K562 (cell line): ENCODE measurements at regions not wholly inside any gene's neighbourhood (a gene's known extent, or its start where the extent isn't known, plus 50 kb on each side); places are given as distances from the start of the nearest gene placed in this dataset.
A peak's percentile ranks its signal among the peaks of the same experiment; 100 is the strongest.

Experiments used
- CBFA2T3 ChIP-seq: fragments of 450-650 bp; IDR thresholded peaks from 2 replicates; pipeline ENCODE4 v1.6.1; 2017
- CTCFL ChIP-seq: IDR thresholded peaks from 2 replicates; pipeline ENCODE4 v1.6.1; 2011; ENCODE audit warnings: borderline replicate concordance, low read depth, mild to moderate bottlenecking, moderate library complexity, low read length; ENCODE audit not compliant: insufficient read depth, poor library complexity, severe bottlenecking
- DEAF1 ChIP-seq: fragments of 450-650 bp; formaldehyde crosslinking; IDR thresholded peaks from 2 replicates; pipeline ENCODE4 v1.4.0; 2020; ENCODE audit warnings: mild to moderate bottlenecking, moderate library complexity
- NRF1 ChIP-seq, 2 experiments: fragments of 450-650 bp; IDR thresholded peaks in 1 of 2; conservative IDR thresholded peaks in 1 of 2; 2 replicates each; pipeline ENCODE4 v1.6.1; 2014; ENCODE audit warnings: mild to moderate bottlenecking in 2 of 2
- RB1 ChIP-seq: fragments of 450-650 bp; IDR thresholded peaks from 2 replicates; pipeline ENCODE4 v1.6.1; 2017; ENCODE audit warnings: low read depth, mild to moderate bottlenecking
- ZBTB7A ChIP-seq: IDR thresholded peaks from 2 replicates; pipeline ENCODE4 v1.6.1; 2011; ENCODE audit warnings: low read depth, mild to moderate bottlenecking, low read length, moderate library complexity, borderline replicate concordance; ENCODE audit not compliant: control insufficient read depth
- ZFP30 ChIP-seq: fragments of 250-450 bp; sonication (Bioruptor Pico); IDR thresholded peaks from 2 replicates; pipeline ENCODE4 v1.8.0; 2022; ENCODE audit warnings: moderate library complexity, mild to moderate bottlenecking, inconsistent platforms, borderline replicate concordance
- TF ChIP-seq, protein P1 (sequence below): fragments of 250-450 bp; sonication (Bioruptor Pico); IDR thresholded peaks from 2 replicates; pipeline ENCODE4 v1.5.0; 2020; ENCODE audit warnings: mild to moderate bottlenecking, borderline replicate concordance
- TF ChIP-seq, protein P2 (sequence below), 2 experiments: fragments of 450-650 bp in 1 of 2; sonication (generic) in 1 of 2; formaldehyde crosslinking in 1 of 2; IDR thresholded peaks; 2 replicates each; pipeline versions ENCODE4 v1.7.1 to v1.9.0; 2016 to 2022; ENCODE audit warnings: inconsistent platforms in 1 of 2, mild to moderate bottlenecking in 1 of 2, missing genetic modification reagents in 1 of 2

DNA sequence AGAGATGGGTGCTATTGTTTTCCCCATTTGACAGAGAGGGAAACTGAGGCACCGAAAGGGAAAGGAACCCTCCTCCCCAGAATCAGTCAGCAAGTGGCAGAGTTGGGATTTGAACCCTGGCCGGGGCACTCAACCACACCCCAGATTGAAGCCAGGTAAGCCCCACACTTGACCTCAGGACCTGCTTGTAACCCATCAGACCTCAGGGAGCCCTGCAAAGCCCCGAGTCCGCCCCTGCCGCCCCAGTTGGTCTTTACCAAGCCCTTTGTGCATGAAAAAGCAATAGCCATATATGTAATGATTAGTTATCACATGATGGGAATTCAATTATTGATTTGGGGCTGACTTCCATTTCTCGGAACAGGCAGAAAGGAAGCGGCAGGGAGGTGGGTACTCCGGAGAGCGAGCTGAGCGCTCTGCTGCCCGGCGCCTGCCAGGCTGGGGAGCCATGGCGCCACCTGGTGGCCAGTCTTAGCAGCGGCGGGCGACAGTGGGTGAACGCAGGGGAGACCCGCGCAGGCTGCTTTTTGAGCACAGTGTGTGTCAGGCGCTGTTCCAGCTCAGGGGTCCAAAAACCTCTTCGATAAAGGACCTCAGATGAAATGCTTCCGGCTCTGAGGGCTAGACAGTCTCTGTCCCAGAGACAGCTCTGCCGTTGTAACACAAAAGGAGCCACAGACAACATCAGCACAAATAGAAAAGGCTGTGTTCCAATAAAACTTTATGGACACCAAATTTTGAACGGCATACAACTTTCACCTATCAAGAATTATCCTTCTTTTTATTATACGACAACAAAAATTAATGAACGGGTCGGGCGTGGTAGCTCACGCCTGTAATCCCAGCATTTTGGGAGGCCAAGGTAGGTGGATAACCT, 82.9 kb upstream of the CACNA1A start (continued):
- peak; percentile 47 for TF ChIP-seq DEAF1 (CRISPR knock-in tag)
- TF ChIP-seq ZFP30 (CRISPR knock-in tag) = no peak
- TF ChIP-seq CBFA2T3 = no peak
- TF ChIP-seq NRF1 (conservative IDR thresholded peaks at IDR 0.05 in 1 of 2, IDR thresholded peaks at IDR 0.05 in 1 of 2) = peak; percentile 68 to 75
- TF ChIP-seq, protein P1, sequence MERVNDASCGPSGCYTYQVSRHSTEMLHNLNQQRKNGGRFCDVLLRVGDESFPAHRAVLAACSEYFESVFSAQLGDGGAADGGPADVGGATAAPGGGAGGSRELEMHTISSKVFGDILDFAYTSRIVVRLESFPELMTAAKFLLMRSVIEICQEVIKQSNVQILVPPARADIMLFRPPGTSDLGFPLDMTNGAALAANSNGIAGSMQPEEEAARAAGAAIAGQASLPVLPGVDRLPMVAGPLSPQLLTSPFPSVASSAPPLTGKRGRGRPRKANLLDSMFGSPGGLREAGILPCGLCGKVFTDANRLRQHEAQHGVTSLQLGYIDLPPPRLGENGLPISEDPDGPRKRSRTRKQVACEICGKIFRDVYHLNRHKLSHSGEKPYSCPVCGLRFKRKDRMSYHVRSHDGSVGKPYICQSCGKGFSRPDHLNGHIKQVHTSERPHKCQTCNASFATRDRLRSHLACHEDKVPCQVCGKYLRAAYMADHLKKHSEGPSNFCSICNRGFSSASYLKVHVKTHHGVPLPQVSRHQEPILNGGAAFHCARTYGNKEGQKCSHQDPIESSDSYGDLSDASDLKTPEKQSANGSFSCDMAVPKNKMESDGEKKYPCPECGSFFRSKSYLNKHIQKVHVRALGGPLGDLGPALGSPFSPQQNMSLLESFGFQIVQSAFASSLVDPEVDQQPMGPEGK (CRISPR knock-in tag) = no peak
- TF ChIP-seq RB1 = peak; percentile 79
- TF ChIP-seq CTCFL = peak; percentile 48
- TF ChIP-seq ZBTB7A = peak; percentile 75; the same call in 1 of the 2 replicates
- TF ChIP-seq, protein P2, sequence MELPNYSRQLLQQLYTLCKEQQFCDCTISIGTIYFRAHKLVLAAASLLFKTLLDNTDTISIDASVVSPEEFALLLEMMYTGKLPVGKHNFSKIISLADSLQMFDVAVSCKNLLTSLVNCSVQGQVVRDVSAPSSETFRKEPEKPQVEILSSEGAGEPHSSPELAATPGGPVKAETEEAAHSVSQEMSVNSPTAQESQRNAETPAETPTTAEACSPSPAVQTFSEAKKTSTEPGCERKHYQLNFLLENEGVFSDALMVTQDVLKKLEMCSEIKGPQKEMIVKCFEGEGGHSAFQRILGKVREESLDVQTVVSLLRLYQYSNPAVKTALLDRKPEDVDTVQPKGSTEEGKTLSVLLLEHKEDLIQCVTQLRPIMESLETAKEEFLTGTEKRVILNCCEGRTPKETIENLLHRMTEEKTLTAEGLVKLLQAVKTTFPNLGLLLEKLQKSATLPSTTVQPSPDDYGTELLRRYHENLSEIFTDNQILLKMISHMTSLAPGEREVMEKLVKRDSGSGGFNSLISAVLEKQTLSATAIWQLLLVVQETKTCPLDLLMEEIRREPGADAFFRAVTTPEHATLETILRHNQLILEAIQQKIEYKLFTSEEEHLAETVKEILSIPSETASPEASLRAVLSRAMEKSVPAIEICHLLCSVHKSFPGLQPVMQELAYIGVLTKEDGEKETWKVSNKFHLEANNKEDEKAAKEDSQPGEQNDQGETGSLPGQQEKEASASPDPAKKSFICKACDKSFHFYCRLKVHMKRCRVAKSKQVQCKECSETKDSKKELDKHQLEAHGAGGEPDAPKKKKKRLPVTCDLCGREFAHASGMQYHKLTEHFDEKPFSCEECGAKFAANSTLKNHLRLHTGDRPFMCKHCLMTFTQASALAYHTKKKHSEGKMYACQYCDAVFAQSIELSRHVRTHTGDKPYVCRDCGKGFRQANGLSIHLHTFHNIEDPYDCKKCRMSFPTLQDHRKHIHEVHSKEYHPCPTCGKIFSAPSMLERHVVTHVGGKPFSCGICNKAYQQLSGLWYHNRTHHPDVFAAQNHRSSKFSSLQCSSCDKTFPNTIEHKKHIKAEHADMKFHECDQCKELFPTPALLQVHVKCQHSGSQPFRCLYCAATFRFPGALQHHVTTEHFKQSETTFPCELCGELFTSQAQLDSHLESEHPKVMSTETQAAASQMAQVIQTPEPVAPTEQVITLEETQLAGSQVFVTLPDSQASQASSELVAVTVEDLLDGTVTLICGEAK (IDR thresholded peaks at IDR 0.05) = peak; percentile 99
- TF ChIP-seq, protein P2 (CRISPR knock-in tag; IDR thresholded peaks at IDR 0.05) = peak; percentile 97
